GM23338 (cell line): ENCODE measurements at regions not wholly inside any gene's neighbourhood (a gene's known extent, or its start where the extent isn't known, plus 50 kb on each side); places are given as distances from the start of the nearest gene placed in this dataset.
"Not testable (repeated sequence)": the region's sequence is repeated elsewhere in the genome, so short reads cannot be mapped to it uniquely, and the experiment has no call there.

Experiments used
- CREB1 ChIP-seq: fragments of 250-450 bp; sonication (Bioruptor Pico); IDR thresholded peaks from 2 replicates; pipeline ENCODE4 v1.5.0; 2020; ENCODE audit warnings: low read depth, mild to moderate bottlenecking, moderate library complexity
- EZH2 ChIP-seq: fragments of 200-600 bp; sonication (generic); IDR thresholded peaks from one replicate; pipeline ENCODE4 v1.8.0; 2017; ENCODE audit warnings: antibody characterized with exemption, mild to moderate bottlenecking, low read depth; ENCODE audit not compliant: unreplicated experiment
- EZH2phosphoT487 ChIP-seq: fragments of 200-600 bp; sonication (generic); IDR thresholded peaks from one replicate; pipeline ENCODE4 v1.8.1; 2018; ENCODE audit warnings: antibody characterized with exemption; ENCODE audit not compliant: unreplicated experiment
- JUNB ChIP-seq: IDR thresholded peaks from one replicate; pipeline ENCODE4 v1.6.1; 2016; ENCODE audit warnings: antibody characterized with exemption; ENCODE audit not compliant: unreplicated experiment
- NANOG ChIP-seq: IDR thresholded peaks from 2 replicates; pipeline ENCODE4 v1.6.1; 2016; ENCODE audit warnings: antibody characterized with exemption, borderline replicate concordance
- POLR2AphosphoS5 ChIP-seq: IDR thresholded peaks from 2 replicates; pipeline ENCODE4 v1.6.1; 2016; ENCODE audit warnings: antibody characterized with exemption, low read depth
- STAT1 ChIP-seq: IDR thresholded peaks from one replicate; pipeline ENCODE4 v1.6.1; 2016; ENCODE audit warnings: antibody characterized with exemption; ENCODE audit not compliant: unreplicated experiment
- ZNF114 ChIP-seq: fragments of 250-450 bp; sonication (Bioruptor Pico); IDR thresholded peaks from 2 replicates; pipeline ENCODE4 v1.5.0; 2020; ENCODE audit warnings: mild to moderate bottlenecking, moderate library complexity
- ZNF331 ChIP-seq: fragments of 250-450 bp; sonication (Bioruptor Pico); IDR thresholded peaks from 2 replicates; pipeline ENCODE4 v1.5.0; 2020; ENCODE audit warnings: low read depth, mild to moderate bottlenecking, moderate library complexity
- TF ChIP-seq, protein P1 (sequence below), 2 experiments: fragments of 200-600 bp in 1 of 2; sonication (generic) in 1 of 2; conservative IDR thresholded peaks; 2 replicates each; pipeline versions ENCODE4 v1.5.1 to v1.6.1; 2016 to 2017; ENCODE audit warnings: antibody characterized with exemption in 2 of 2, low read depth in 2 of 2, mild to moderate bottlenecking in 2 of 2, moderate library complexity in 1 of 2
- TF ChIP-seq, protein P2 (sequence below): IDR thresholded peaks from one replicate; pipeline ENCODE4 v1.6.1; 2018; ENCODE audit warnings: antibody characterized with exemption; ENCODE audit not compliant: unreplicated experiment
- TF ChIP-seq, protein P3 (sequence below): fragments of 250-450 bp; sonication (Bioruptor Pico); IDR thresholded peaks from 2 replicates; pipeline ENCODE4 v1.5.0; 2020; ENCODE audit warnings: mild to moderate bottlenecking, moderate library complexity
- TF ChIP-seq, protein P4 (sequence below): IDR thresholded peaks from 2 replicates; pipeline ENCODE4 v1.6.1; 2016; ENCODE audit warnings: antibody characterized with exemption

DNA sequence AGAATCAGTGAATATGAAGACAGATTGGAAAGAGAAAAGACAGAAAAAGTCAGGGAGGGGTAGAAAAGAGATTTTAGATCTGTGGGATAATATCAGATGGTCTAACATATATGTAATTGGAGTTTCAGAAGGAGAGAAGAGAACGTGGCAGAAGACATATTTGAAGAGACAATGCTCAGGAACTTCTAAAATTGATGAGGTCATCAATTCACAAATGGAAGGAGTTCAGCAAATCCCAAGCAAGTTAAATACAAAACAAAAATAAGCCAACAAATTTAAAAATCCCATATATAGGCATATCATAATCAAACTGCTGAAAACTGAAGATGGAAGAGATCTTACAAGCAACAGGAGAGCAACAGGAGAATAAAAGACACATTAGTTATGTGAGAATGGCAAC, 87.3 kb downstream of the SYT15B start:
- TF ChIP-seq, protein P1, sequence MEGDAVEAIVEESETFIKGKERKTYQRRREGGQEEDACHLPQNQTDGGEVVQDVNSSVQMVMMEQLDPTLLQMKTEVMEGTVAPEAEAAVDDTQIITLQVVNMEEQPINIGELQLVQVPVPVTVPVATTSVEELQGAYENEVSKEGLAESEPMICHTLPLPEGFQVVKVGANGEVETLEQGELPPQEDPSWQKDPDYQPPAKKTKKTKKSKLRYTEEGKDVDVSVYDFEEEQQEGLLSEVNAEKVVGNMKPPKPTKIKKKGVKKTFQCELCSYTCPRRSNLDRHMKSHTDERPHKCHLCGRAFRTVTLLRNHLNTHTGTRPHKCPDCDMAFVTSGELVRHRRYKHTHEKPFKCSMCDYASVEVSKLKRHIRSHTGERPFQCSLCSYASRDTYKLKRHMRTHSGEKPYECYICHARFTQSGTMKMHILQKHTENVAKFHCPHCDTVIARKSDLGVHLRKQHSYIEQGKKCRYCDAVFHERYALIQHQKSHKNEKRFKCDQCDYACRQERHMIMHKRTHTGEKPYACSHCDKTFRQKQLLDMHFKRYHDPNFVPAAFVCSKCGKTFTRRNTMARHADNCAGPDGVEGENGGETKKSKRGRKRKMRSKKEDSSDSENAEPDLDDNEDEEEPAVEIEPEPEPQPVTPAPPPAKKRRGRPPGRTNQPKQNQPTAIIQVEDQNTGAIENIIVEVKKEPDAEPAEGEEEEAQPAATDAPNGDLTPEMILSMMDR (conservative IDR thresholded peaks at IDR 0.05; ENCODE audit: low read depth in 2 of 2): not testable (repeated sequence)
- TF ChIP-seq EZH2phosphoT487; POLR2AphosphoS5; ZNF114 (CRISPR knock-in tag); EZH2; ZNF331 (CRISPR knock-in tag); CREB1; STAT1; NANOG; JUNB: not testable (repeated sequence)
- TF ChIP-seq, protein P2, sequence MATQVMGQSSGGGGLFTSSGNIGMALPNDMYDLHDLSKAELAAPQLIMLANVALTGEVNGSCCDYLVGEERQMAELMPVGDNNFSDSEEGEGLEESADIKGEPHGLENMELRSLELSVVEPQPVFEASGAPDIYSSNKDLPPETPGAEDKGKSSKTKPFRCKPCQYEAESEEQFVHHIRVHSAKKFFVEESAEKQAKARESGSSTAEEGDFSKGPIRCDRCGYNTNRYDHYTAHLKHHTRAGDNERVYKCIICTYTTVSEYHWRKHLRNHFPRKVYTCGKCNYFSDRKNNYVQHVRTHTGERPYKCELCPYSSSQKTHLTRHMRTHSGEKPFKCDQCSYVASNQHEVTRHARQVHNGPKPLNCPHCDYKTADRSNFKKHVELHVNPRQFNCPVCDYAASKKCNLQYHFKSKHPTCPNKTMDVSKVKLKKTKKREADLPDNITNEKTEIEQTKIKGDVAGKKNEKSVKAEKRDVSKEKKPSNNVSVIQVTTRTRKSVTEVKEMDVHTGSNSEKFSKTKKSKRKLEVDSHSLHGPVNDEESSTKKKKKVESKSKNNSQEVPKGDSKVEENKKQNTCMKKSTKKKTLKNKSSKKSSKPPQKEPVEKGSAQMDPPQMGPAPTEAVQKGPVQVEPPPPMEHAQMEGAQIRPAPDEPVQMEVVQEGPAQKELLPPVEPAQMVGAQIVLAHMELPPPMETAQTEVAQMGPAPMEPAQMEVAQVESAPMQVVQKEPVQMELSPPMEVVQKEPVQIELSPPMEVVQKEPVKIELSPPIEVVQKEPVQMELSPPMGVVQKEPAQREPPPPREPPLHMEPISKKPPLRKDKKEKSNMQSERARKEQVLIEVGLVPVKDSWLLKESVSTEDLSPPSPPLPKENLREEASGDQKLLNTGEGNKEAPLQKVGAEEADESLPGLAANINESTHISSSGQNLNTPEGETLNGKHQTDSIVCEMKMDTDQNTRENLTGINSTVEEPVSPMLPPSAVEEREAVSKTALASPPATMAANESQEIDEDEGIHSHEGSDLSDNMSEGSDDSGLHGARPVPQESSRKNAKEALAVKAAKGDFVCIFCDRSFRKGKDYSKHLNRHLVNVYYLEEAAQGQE: not testable (repeated sequence)
- TF ChIP-seq, protein P3, sequence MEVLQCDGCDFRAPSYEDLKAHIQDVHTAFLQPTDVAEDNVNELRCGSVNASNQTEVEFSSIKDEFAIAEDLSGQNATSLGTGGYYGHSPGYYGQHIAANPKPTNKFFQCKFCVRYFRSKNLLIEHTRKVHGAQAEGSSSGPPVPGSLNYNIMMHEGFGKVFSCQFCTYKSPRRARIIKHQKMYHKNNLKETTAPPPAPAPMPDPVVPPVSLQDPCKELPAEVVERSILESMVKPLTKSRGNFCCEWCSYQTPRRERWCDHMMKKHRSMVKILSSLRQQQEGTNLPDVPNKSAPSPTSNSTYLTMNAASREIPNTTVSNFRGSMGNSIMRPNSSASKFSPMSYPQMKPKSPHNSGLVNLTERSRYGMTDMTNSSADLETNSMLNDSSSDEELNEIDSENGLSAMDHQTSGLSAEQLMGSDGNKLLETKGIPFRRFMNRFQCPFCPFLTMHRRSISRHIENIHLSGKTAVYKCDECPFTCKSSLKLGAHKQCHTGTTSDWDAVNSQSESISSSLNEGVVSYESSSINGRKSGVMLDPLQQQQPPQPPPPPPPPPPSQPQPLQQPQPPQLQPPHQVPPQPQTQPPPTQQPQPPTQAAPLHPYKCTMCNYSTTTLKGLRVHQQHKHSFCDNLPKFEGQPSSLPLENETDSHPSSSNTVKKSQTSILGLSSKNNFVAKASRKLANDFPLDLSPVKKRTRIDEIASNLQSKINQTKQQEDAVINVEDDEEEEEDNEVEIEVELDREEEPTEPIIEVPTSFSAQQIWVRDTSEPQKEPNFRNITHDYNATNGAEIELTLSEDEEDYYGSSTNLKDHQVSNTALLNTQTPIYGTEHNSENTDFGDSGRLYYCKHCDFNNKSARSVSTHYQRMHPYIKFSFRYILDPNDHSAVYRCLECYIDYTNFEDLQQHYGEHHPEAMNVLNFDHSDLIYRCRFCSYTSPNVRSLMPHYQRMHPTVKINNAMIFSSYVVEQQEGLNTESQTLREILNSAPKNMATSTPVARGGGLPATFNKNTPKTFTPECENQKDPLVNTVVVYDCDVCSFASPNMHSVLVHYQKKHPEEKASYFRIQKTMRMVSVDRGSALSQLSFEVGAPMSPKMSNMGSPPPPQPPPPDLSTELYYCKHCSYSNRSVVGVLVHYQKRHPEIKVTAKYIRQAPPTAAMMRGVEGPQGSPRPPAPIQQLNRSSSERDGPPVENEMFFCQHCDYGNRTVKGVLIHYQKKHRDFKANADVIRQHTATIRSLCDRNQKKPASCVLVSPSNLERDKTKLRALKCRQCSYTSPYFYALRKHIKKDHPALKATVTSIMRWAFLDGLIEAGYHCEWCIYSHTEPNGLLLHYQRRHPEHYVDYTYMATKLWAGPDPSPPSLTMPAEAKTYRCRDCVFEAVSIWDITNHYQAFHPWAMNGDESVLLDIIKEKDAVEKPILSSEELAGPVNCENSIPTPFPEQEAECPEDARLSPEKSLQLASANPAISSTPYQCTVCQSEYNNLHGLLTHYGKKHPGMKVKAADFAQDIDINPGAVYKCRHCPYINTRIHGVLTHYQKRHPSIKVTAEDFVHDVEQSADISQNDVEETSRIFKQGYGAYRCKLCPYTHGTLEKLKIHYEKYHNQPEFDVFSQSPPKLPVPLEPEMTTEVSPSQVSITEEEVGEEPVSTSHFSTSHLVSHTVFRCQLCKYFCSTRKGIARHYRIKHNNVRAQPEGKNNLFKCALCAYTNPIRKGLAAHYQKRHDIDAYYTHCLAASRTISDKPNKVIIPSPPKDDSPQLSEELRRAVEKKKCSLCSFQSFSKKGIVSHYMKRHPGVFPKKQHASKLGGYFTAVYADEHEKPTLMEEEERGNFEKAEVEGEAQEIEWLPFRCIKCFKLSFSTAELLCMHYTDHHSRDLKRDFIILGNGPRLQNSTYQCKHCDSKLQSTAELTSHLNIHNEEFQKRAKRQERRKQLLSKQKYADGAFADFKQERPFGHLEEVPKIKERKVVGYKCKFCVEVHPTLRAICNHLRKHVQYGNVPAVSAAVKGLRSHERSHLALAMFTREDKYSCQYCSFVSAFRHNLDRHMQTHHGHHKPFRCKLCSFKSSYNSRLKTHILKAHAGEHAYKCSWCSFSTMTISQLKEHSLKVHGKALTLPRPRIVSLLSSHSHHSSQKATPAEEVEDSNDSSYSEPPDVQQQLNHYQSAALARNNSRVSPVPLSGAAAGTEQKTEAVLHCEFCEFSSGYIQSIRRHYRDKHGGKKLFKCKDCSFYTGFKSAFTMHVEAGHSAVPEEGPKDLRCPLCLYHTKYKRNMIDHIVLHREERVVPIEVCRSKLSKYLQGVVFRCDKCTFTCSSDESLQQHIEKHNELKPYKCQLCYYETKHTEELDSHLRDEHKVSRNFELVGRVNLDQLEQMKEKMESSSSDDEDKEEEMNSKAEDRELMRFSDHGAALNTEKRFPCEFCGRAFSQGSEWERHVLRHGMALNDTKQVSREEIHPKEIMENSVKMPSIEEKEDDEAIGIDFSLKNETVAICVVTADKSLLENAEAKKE: not testable (repeated sequence)
- TF ChIP-seq, protein P4, sequence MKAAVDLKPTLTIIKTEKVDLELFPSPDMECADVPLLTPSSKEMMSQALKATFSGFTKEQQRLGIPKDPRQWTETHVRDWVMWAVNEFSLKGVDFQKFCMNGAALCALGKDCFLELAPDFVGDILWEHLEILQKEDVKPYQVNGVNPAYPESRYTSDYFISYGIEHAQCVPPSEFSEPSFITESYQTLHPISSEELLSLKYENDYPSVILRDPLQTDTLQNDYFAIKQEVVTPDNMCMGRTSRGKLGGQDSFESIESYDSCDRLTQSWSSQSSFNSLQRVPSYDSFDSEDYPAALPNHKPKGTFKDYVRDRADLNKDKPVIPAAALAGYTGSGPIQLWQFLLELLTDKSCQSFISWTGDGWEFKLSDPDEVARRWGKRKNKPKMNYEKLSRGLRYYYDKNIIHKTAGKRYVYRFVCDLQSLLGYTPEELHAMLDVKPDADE: not testable (repeated sequence)
